Right lobe of liver (tissue), 4 donors: ENCODE measurements at regions not wholly inside any gene's neighbourhood (a gene's known extent, or its start where the extent isn't known, plus 50 kb on each side); places are given as distances from the start of the nearest gene placed in this dataset.
"Not testable (repeated sequence)": the region's sequence is repeated elsewhere in the genome, so short reads cannot be mapped to it uniquely, and the experiment has no call there.

Experiments
- CTCF ChIP-seq, 4 donors: fragments of 200-600 bp in 3 of 4; fragments of 450-650 bp in 1 of 4; IDR thresholded peaks; one replicate each; pipeline versions ENCODE4 v1.5.1 to v1.8.0; 2016 to 2022; ENCODE audit warnings: antibody characterized with exemption in 4 of 4, mild to moderate bottlenecking in 2 of 4
- POLR2A ChIP-seq: fragments of 450-650 bp; IDR thresholded peaks from one replicate; pipeline ENCODE4 v1.6.1; 2017; ENCODE audit warnings: antibody characterized with exemption, mild to moderate bottlenecking
- donor health status: DM: no; HTN: no; CAD: no.
- donor health status: DM: no; HTN: no; CAD: no.
- donor health status: DM: no; HTN: yes; CAD: no.

GRCh38 chr5:122515210-122515609 is 203.2 kb downstream of the SNCAIP start:
- TF ChIP-seq CTCF (IDR thresholded peaks at IDR 0.05); POLR2A: not testable (repeated sequence)
